Activated naive CD8-positive, alpha-beta T cell treated with anti-CD3 and anti-CD28 coated beads, Interleukin-2, amount 50 U/mL, for 24 hours (primary cell): ENCODE measurements at regions not wholly inside any gene's neighbourhood (a gene's known extent, or its start where the extent isn't known, plus 50 kb on each side); places are given as distances from the start of the nearest gene placed in this dataset.
A peak's percentile ranks its signal among the peaks of the same experiment; 100 is the strongest.

Experiments used
- ATAC-seq: fragments of 150-1000 bp; cut with Tn5 transposase; one replicate; pipeline ENCODE4 v1.10.0; 2021
- DNase-seq: peaks from one replicate; pipeline ENCODE4 v3.0.0; 2021
- H3K27ac Mint-ChIP-seq: one replicate; pipeline ENCODE4 v1.8.0; 2021; ENCODE audit warnings: mild to moderate bottlenecking, mixed read lengths
- H3K27me3 Mint-ChIP-seq: one replicate; pipeline ENCODE4 v1.8.0; 2021; ENCODE audit warnings: mixed read lengths
- H3K36me3 Mint-ChIP-seq: one replicate; pipeline ENCODE4 v1.8.0; 2021; ENCODE audit warnings: low read depth, mixed read lengths
- H3K4me1 Mint-ChIP-seq: one replicate; pipeline ENCODE4 v1.8.0; 2021; ENCODE audit warnings: mixed read lengths
- H3K4me3 Mint-ChIP-seq: one replicate; pipeline ENCODE4 v1.8.0; 2021; ENCODE audit warnings: mild to moderate bottlenecking, moderate library complexity, mixed read lengths
- H3K9me3 Mint-ChIP-seq: one replicate; pipeline ENCODE4 v1.8.0; 2021; ENCODE audit warnings: mixed read lengths

- Mint-ChIP-seq H3K4me1 (no peaks in the 10 kb centered on the region), H3K36me3 (no peaks in the 10 kb centered on the region), H3K27ac (no peak overlapping the region), H3K9me3 (no peaks in the 10 kb centered on the region), H3K4me3 (no peak overlapping the region), H3K27me3 (peaks cover 4% of the 10 kb centered on the region)
- DNase-seq: no peak
- ATAC-seq: no peak
Observed at GRCh38 chr3:87175732-87176131, 51.4 kb upstream of the CHMP2B start.

GRCh38 chr3:87173776-87174175 is 53.3 kb upstream of the CHMP2B start:
- DNase-seq: no peak
- H3K4me1 Mint-ChIP-seq: no peaks in the 10 kb centered on the region
- H3K36me3 Mint-ChIP-seq: no peaks in the 10 kb centered on the region
- peaks cover 2% of the 10 kb centered on the region for H3K27me3 Mint-ChIP-seq
- H3K9me3 Mint-ChIP-seq: no peaks in the 10 kb centered on the region
- no peak overlapping the region for H3K27ac Mint-ChIP-seq
- no peak overlapping the region for H3K4me3 Mint-ChIP-seq
- no peak for ATAC-seq

- H3K27ac Mint-ChIP-seq: no peak overlapping the region
- no peak for ATAC-seq
- H3K4me3 Mint-ChIP-seq: no peak overlapping the region
- no peaks in the 10 kb centered on the region for H3K4me1 Mint-ChIP-seq
- H3K27me3 Mint-ChIP-seq: peaks cover 5% of the 10 kb centered on the region
- no peaks in the 10 kb centered on the region for H3K9me3 Mint-ChIP-seq
- no peaks in the 10 kb centered on the region for H3K36me3 Mint-ChIP-seq
- DNase-seq: no peak
Observed at GRCh38 chr3:87173071-87173470, 54.0 kb upstream of the CHMP2B start.

GRCh38 chr3:87167628-87168456 is 59.3 kb upstream of the CHMP2B start:
- no peak for ATAC-seq
- Mint-ChIP-seq H3K36me3 (no peaks in the 10 kb centered on the region), H3K27ac (no peak overlapping the region), H3K4me1 (peaks cover 4% of the 10 kb centered on the region), H3K9me3 (no peaks in the 10 kb centered on the region), H3K4me3 (peak overlapping the region; percentile 44), H3K27me3 (peaks cover 11% of the 10 kb centered on the region)
- DNase-seq: peak; percentile 4

DNA sequence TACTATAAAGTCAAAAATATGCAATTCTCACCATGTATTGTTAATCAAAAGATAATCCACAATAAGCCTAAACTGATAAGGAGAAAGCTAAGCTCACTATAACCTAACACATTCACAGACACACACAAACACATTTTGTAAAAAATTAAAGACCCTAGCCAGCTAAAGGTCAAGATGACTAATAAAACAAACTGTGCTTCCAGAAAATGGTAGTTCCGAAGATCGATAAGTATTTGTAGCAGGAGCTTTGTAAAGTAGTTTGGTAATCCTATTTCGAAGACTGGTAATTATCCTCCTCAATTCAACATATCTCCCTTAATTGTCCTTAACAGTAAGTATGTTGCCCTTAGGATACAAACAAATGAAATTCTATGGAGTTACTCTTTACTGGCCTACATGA is 62.9 kb upstream of the CHMP2B start:
- no peaks in the 10 kb centered on the region for H3K9me3 Mint-ChIP-seq
- H3K36me3 Mint-ChIP-seq: no peaks in the 10 kb centered on the region

DNA sequence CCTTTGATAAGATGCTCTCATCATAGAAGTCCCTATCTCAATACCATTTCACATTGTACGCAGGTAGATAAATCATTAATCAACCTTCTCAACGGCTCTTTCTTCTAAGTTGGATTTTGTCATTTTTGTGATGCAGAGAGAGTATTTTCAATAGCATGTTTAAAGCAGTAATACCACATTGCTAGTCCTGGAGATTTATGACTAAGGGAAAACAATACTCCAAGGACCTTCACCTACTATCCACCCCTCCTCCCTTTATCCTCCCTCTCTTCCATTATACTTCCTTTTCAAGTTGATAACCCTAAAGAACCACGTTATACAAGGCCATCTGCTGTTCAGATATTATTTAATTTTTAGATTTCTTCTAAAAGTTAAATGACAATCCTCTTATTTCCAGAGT is 65.3 kb upstream of the CHMP2B start:
- H3K27ac Mint-ChIP-seq: no peak overlapping the region

More for the DNA sequence above, 62.9 kb upstream of the CHMP2B start:
- Mint-ChIP-seq H3K4me1 (peaks cover 4% of the 10 kb centered on the region), H3K4me3 (no peak overlapping the region), H3K27me3 (peaks cover 11% of the 10 kb centered on the region), H3K27ac (no peak overlapping the region)
- DNase-seq (no peak), ATAC-seq (no peak)

DNA sequence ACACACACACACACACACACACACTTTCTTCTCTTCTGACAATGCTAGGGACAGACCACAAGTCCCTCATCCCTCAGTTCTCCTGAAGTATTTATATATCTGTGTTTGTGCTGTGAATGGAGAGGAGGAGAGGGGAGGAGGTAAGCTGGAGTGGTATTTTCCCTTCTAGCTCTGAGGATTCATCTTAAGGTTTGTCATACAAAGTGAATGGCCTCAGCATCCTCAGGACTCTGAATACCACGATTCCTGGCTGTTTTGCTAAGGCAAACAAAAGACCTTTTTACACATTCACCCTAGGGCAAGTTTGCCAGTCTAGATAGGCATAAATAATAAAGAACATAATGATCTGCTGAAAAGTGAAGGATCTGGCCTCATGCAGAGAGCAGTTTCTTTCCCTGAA is 65.7 kb upstream of the CHMP2B start:
- Mint-ChIP-seq H3K4me3 (no peak overlapping the region), H3K4me1 (no peaks in the 10 kb centered on the region), H3K27me3 (peaks cover 12% of the 10 kb centered on the region), H3K27ac (no peak overlapping the region), H3K9me3 (no peaks in the 10 kb centered on the region), H3K36me3 (no peaks in the 10 kb centered on the region)
- DNase-seq (no peak), ATAC-seq (no peak)

More for the DNA sequence above, 65.3 kb upstream of the CHMP2B start:
- Mint-ChIP-seq H3K4me1 (no peaks in the 10 kb centered on the region), H3K36me3 (no peaks in the 10 kb centered on the region), H3K4me3 (no peak overlapping the region), H3K27me3 (peaks cover 13% of the 10 kb centered on the region), H3K9me3 (no peaks in the 10 kb centered on the region)
- ATAC-seq: no peak
- no peak for DNase-seq

DNA sequence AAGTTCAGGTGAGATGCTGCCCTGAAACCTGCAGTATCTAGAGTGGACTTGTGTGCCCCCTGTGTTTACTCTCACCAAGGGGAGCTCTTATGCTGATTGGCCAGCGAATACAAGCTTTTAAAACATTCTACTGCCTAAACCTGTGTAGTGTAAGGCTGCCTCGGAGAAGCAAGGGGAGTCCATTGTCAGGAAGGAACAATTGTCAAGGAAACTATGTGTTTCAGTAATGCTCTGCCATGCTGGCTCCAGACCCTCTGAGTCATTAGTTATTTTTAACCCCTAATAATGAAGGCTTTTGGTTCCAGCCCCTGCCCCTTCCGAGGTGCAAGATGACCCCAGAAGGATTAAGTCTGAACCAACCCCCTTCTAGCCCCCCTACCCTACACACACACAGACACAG is 66.1 kb upstream of the CHMP2B start:
- ATAC-seq (no peak), DNase-seq (no peak)
- Mint-ChIP-seq H3K4me1 (no peaks in the 10 kb centered on the region), H3K4me3 (no peak overlapping the region), H3K27ac (no peak overlapping the region), H3K36me3 (no peaks in the 10 kb centered on the region), H3K9me3 (no peaks in the 10 kb centered on the region), H3K27me3 (peaks cover 12% of the 10 kb centered on the region)

GRCh38 chr3:87158823-87159222 is 68.3 kb upstream of the CHMP2B start:
- Mint-ChIP-seq H3K27me3 (peaks cover 12% of the 10 kb centered on the region), H3K27ac (no peak overlapping the region), H3K4me1 (no peaks in the 10 kb centered on the region), H3K4me3 (no peak overlapping the region), H3K36me3 (no peaks in the 10 kb centered on the region), H3K9me3 (no peaks in the 10 kb centered on the region)
- ATAC-seq: no peak
- no peak for DNase-seq

DNA sequence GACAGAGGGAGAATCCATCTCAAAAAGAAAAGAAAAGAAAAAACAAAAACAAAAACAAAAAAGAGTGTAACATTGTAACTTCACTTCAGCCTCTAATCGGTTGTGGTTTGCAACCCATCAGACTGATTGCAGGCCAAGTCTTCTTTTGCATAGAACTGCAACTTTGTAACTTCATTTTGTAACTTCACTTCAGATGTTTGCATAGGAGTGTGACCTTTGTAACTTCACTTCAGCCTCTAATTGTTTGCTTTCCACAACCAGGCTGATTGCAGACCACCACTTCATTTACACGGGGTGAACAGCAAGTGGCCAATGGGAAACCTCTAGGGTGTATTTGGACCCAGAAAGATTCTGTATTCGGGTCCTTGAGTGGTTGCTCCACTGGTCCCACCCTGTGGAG is 79.1 kb upstream of the CHMP2B start:
- no peak overlapping the region for H3K4me3 Mint-ChIP-seq
- no peaks in the 10 kb centered on the region for H3K4me1 Mint-ChIP-seq
- no peak overlapping the region for H3K27ac Mint-ChIP-seq
- DNase-seq: no peak
- H3K36me3 Mint-ChIP-seq: no peaks in the 10 kb centered on the region
- no peak for ATAC-seq
- peaks cover 4% of the 10 kb centered on the region for H3K9me3 Mint-ChIP-seq
- H3K27me3 Mint-ChIP-seq: no peaks in the 10 kb centered on the region

DNA sequence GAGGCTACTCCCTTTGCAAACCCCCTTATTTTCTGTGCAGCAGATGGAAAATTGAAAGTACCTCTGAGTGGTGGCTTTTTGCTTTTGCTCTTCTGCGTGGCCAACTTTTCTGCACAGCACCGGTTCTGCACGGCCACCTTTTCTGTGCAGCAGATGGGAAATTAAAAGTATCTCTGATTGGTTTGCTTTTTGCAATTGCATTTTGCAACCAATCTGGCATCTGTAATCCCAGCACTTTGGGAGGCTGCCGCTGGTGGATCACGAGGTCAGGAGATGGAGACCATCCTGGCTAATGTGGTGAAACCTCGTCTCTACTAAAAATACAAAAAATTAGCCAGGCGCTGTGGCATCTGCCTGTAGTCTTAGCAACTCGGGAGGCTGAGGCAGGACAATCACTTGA is 79.5 kb upstream of the CHMP2B start:
- ATAC-seq: no peak
- Mint-ChIP-seq H3K9me3 (peaks cover 4% of the 10 kb centered on the region), H3K4me3 (no peak overlapping the region), H3K27me3 (no peaks in the 10 kb centered on the region), H3K27ac (no peak overlapping the region), H3K4me1 (no peaks in the 10 kb centered on the region), H3K36me3 (no peaks in the 10 kb centered on the region)
- DNase-seq: no peak

DNA sequence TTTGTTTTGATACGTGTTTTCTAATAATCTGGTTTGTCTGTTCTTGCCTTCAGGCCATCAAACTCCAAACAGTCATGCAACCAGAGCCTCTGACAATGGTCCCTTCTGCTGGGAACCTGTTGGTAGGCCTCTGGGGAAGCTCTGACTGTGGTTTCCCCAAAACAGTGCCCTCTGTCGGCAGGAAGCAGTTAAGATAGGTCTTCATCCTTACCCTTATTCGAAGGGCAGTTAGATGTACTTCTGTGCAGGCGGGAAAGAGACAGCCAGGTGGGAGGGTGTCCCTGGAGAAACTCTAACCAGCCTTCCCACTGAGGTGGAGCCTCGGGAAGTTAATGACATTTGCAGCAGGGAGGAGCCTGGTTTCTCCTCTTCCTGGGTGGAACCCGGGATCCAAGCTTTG is 81.6 kb upstream of the CHMP2B start:
- H3K27me3 Mint-ChIP-seq: no peaks in the 10 kb centered on the region
- ATAC-seq (peak; percentile 36), DNase-seq (peak; percentile 10)
- no peaks in the 10 kb centered on the region for H3K36me3 Mint-ChIP-seq
- H3K4me3 Mint-ChIP-seq: no peak overlapping the region
- H3K27ac Mint-ChIP-seq: no peak overlapping the region
- H3K4me1 Mint-ChIP-seq: no peaks in the 10 kb centered on the region
- peaks cover 14% of the 10 kb centered on the region for H3K9me3 Mint-ChIP-seq

DNA sequence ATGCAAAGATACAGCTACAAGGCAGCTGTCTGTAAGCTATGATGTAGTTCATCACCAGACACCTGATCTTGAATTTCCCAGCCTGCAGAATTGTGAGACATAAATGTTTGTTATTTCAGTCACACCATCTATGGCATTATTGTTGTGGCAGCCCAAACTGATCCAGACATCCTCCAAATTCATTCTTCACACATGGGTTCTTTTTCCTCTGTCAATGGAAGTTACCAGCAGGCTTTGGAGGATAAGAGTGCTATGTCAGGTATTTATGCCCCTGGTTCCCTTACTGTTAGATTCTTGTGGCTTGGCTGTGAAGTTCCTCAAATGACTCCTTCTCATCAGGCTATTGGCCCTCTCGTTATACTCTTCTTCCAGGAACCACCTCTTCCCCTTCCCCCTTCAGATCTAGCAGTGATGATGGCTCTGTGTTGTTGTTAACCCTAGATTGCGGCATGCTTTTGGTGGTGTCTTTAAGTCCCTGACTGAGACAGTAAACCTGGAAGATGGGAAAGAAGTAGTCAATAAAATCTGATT is 91.0 kb upstream of the CHMP2B start:
- DNase-seq: no peak
- Mint-ChIP-seq H3K36me3 (no peaks in the 10 kb centered on the region), H3K4me3 (no peak overlapping the region), H3K4me1 (no peaks in the 10 kb centered on the region), H3K27ac (no peak overlapping the region), H3K9me3 (peaks cover 7% of the 10 kb centered on the region), H3K27me3 (no peaks in the 10 kb centered on the region)
- no peak for ATAC-seq

GRCh38 chr3:87135412-87135811 is 91.7 kb upstream of the CHMP2B start:
- Mint-ChIP-seq H3K9me3 (peaks cover 7% of the 10 kb centered on the region), H3K27ac (no peak overlapping the region), H3K27me3 (no peaks in the 10 kb centered on the region), H3K4me1 (no peaks in the 10 kb centered on the region), H3K4me3 (no peak overlapping the region), H3K36me3 (no peaks in the 10 kb centered on the region)
- ATAC-seq: no peak
- no peak for DNase-seq

GRCh38 chr3:87132801-87133200 is 94.3 kb upstream of the CHMP2B start:
- Mint-ChIP-seq H3K4me3 (no peak overlapping the region), H3K27ac (no peak overlapping the region), H3K27me3 (no peaks in the 10 kb centered on the region), H3K4me1 (no peaks in the 10 kb centered on the region), H3K36me3 (no peaks in the 10 kb centered on the region), H3K9me3 (no peaks in the 10 kb centered on the region)
- ATAC-seq (no peak), DNase-seq (no peak)
